ENCODE measurements at regions not wholly inside any gene's neighbourhood (a gene's known extent, or its start where the extent isn't known, plus 50 kb on each side); places are given as distances from the start of the nearest gene placed in this dataset.
"Not testable (repeated sequence)": the region's sequence is repeated elsewhere in the genome, so short reads cannot be mapped to it uniquely, and the experiment has no call there.

DNA sequence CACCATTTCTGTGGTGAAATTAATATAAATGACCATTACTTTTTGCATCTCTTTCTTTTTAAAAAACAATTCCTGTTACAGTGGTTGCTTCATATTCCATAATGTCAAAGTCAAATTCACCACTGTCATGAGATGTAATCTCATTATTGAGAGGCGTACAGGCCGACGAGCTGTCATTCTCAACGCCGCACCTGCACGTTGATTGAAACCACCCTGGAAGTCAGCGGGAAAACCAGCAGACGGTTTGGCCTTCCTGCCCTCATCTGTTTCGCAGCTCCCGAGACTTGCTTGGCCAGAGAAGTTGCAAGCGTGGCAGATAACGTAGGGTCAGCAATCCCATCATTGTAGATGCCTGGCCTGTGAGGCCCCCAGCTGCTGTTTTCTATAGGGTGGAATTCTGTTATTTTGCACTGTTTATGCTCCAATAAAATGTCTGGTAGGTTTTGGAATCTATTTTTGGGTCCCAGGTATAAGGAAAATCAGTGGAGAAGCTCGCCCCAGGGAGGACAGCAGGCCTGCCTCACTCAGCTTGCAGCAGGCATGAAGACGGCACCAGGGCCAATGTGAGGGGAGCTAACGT is 153.4 kb downstream of the SOX1 start:
- Histone ChIP-seq H3K4me3 (no peak overlapping the region), H3K36me3 (no peaks in the 10 kb centered on the region), H3K27me3 (no peaks in the 10 kb centered on the region), H3K4me1 (no peaks in the 10 kb centered on the region), H3K27ac (no peak overlapping the region), H3K9me3 (no peaks in the 10 kb centered on the region)
- no peak for TF ChIP-seq POLR2A (IDR thresholded peaks at IDR 0.05)
- TF ChIP-seq, protein P1, sequence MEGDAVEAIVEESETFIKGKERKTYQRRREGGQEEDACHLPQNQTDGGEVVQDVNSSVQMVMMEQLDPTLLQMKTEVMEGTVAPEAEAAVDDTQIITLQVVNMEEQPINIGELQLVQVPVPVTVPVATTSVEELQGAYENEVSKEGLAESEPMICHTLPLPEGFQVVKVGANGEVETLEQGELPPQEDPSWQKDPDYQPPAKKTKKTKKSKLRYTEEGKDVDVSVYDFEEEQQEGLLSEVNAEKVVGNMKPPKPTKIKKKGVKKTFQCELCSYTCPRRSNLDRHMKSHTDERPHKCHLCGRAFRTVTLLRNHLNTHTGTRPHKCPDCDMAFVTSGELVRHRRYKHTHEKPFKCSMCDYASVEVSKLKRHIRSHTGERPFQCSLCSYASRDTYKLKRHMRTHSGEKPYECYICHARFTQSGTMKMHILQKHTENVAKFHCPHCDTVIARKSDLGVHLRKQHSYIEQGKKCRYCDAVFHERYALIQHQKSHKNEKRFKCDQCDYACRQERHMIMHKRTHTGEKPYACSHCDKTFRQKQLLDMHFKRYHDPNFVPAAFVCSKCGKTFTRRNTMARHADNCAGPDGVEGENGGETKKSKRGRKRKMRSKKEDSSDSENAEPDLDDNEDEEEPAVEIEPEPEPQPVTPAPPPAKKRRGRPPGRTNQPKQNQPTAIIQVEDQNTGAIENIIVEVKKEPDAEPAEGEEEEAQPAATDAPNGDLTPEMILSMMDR (IDR thresholded peaks at IDR 0.05): no peak
- 75 to 81% methylated on average over 15 of the region's 15 CpGs for WGBS, 2 donors
- no peak for DNase-seq (ENCODE audit: low spot score in 2 of 2)

DNA sequence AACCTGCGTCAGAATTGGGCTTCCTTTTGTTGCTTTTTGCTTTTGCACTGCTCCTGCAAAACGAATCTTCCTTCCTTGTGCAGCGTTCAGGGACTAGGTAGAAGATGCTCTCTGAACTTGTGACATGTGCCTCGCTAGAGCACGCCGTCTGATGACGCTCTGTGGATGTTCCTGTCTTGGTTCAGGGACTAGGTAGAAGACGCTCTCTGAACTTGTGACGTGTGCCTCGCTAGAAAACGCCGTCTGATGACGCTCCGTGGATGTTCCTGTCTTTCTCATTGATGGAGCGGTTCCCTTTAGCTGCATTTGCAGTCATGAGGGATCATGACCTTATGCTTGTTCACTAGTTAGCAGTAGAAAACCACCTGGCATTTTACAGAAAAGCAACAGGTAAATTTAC is 154.0 kb downstream of the SOX1 start:
- TF ChIP-seq EP300 (IDR thresholded peaks at IDR 0.05): no peak
- TF ChIP-seq POLR2A (IDR thresholded peaks at IDR 0.05): no peak
- TF ChIP-seq, protein P1 (IDR thresholded peaks at IDR 0.05): no peak
- H3K27me3 ChIP-seq: no peaks in the 10 kb centered on the region
- no peak for DNase-seq (ENCODE audit: low spot score in 2 of 2)
- H3K27ac ChIP-seq: no peak overlapping the region
- H3K36me3 ChIP-seq: no peaks in the 10 kb centered on the region
- H3K4me3 ChIP-seq: no peak overlapping the region
- WGBS, 2 donors: 84 to 88% methylated on average over 15 of the region's 15 CpGs
- no peaks in the 10 kb centered on the region for H3K4me1 ChIP-seq
- H3K9me3 ChIP-seq: no peaks in the 10 kb centered on the region

DNA sequence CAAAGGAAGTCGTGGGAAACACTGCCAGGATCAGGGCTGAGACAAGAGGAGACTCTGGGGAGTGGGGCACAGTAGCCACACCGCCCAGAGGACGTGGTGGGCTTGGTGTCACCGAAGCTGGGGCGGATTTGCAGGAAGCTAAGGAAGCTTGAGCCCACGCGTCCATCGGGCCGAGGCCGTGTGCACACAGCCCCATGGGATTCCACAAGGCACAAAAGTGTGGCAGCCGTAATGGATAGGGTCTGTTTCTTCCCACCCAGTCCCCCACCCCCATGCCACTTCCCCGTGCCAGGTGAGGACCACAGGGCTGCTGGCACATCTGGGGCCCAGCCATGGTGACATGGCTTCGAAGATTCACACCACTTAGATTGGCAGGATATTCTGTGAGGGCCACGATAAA is 153.2 kb upstream of the SPACA7 start:
- WGBS, 2 donors: 83 to 85% methylated on average over 14 of the region's 14 CpGs

DNA sequence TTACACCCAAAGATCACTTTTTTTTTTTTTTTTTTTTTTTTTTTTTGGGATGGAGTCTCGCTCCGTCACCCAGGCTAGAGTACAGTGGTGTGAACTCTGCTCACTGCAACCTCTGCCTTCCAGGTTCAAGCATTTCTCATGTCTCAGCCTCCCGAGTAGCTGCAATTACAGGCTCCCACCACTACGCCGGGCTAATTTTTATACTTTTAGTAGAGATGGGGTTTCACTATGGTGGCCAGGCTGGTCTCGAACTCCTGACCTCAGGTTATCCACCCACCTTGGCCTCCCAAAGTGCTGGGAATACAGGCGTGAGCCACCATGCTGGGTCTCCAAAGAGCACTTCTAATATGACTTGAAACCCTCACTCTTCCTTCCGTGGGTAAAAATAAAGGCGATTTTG is 152.2 kb upstream of the SPACA7 start:
- not testable (repeated sequence) for H3K9me3 ChIP-seq; H3K4me3 ChIP-seq; H3K27ac ChIP-seq; H3K27me3 ChIP-seq; H3K36me3 ChIP-seq; H3K4me1 ChIP-seq; DNase-seq (ENCODE audit: low spot score in 2 of 2)
- WGBS, 2 donors: 76% methylated on average over 9 of the region's 9 CpGs

More for the DNA sequence above, 153.2 kb upstream of the SPACA7 start:
- TF ChIP-seq, protein P1 (IDR thresholded peaks at IDR 0.05): no peak
- TF ChIP-seq EP300 (IDR thresholded peaks at IDR 0.05): no peak
- TF ChIP-seq POLR2A (IDR thresholded peaks at IDR 0.05): no peak
- Histone ChIP-seq H3K36me3 (no peaks in the 10 kb centered on the region), H3K27ac (no peak overlapping the region), H3K9me3 (no peaks in the 10 kb centered on the region), H3K27me3 (no peaks in the 10 kb centered on the region), H3K4me1 (no peaks in the 10 kb centered on the region), H3K4me3 (no peak overlapping the region)
- no peak for DNase-seq (ENCODE audit: low spot score in 2 of 2)

DNA sequence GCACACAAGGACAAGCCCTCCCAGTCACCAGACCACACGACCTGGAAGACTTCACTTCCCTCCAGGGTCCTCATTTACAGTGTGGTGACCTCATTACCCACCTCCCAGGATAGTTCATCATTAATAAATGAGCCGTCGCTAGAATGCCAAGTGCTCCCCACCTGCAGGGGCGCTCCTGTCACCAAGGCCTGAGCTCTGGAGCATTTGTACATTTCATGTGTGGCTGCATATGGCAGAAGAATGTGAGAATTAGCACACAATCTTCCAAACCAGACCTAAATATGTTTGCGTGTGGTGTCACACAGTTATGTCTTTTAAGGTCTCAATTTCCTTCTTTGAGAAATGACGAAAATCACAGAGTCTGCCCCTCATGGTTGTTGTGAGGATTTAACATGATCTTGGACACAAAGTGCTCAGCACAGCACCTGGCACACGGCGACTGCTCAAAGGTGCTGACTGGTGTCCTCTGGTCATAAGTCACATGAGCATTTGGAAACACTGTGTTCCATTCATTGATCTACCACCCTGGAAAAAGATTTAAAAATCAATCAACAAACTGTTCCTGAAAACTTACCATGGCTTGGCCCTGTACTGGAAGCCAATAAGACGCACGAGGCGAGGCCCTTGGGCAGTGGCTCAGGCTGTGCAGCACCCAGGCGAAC is 150.6 kb upstream of the SPACA7 start:
- Histone ChIP-seq H3K4me1 (no peaks in the 10 kb centered on the region), H3K27ac (no peak overlapping the region), H3K27me3 (no peaks in the 10 kb centered on the region), H3K36me3 (no peaks in the 10 kb centered on the region), H3K4me3 (no peak overlapping the region), H3K9me3 (no peaks in the 10 kb centered on the region)
- WGBS, 2 donors: 76 to 77% methylated on average over 12 of the region's 12 CpGs
- TF ChIP-seq, protein P1 (IDR thresholded peaks at IDR 0.05): no peak
- TF ChIP-seq POLR2A (IDR thresholded peaks at IDR 0.05) (no peak), EP300 (IDR thresholded peaks at IDR 0.05) (no peak)
- no peak for DNase-seq (ENCODE audit: low spot score in 2 of 2)
